ENCODE measurements at regions not wholly inside any gene's neighbourhood (a gene's known extent, or its start where the extent isn't known, plus 50 kb on each side); places are given as distances from the start of the nearest gene placed in this dataset.

DNA sequence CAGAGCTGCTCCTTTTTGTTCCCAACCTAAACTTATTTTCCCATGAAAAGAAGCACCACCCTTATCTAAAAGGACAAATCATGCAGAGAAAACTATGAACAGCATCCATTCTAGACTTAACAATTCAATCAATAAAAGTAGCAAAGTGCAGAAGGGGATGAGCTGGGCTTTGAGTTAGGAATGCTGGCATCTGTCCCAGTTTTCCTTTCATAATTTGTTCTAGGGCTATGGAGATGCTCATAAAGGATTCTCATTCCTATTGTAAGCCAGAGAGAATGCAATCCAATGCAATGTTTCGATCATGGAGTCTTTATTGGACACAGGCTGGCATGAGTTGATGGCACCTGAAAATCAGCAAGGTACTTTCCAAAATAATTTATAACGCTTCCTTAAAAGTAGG, 330.6 kb downstream of the VPS13C start:
- intact Hi-C loops (cut with micrococcal nuclease) (no loop called here), dilution Hi-C loops (cut with MboI; ENCODE audit: extremely low pct_ligation_motif_present, low sequenced_read_pairs) (no loop called here)
- CTCF ChIA-PET = no interaction called here
- no peaks in the 10 kb centered on the region for H3K9me3 ChIP-seq (replicated peaks; ENCODE audit: control insufficient read depth, insufficient read depth, low read length)
- TF ChIP-seq POLR2AphosphoS5 (IDR thresholded peaks at IDR 0.05; ENCODE audit: insufficient read depth, low read depth, low read length) (no peak), EZH2 (IDR thresholded peaks at IDR 0.05; ENCODE audit: borderline replicate concordance, low read depth, low read length, severe bottlenecking) (no peak), MYC (IDR thresholded peaks at IDR 0.05; ENCODE audit: low read depth, low read length) (no peak), JUN (IDR thresholded peaks at IDR 0.05; ENCODE audit: borderline replicate concordance, insufficient read depth, insufficient read length, low read depth) (no peak), POLR2A (IDR thresholded peaks at IDR 0.05; ENCODE audit: low read depth, low read length) (no peak), FOS (IDR thresholded peaks at IDR 0.05; ENCODE audit: borderline replicate concordance, insufficient read depth, low read length) (no peak), GATA2 (IDR thresholded peaks at IDR 0.05; ENCODE audit: insufficient read depth, insufficient read length, low read depth, low read length) (no peak)
- TF ChIP-seq, protein P1, sequence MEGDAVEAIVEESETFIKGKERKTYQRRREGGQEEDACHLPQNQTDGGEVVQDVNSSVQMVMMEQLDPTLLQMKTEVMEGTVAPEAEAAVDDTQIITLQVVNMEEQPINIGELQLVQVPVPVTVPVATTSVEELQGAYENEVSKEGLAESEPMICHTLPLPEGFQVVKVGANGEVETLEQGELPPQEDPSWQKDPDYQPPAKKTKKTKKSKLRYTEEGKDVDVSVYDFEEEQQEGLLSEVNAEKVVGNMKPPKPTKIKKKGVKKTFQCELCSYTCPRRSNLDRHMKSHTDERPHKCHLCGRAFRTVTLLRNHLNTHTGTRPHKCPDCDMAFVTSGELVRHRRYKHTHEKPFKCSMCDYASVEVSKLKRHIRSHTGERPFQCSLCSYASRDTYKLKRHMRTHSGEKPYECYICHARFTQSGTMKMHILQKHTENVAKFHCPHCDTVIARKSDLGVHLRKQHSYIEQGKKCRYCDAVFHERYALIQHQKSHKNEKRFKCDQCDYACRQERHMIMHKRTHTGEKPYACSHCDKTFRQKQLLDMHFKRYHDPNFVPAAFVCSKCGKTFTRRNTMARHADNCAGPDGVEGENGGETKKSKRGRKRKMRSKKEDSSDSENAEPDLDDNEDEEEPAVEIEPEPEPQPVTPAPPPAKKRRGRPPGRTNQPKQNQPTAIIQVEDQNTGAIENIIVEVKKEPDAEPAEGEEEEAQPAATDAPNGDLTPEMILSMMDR (IDR thresholded peaks at IDR 0.05; ENCODE audit: extremely low read depth in 1 of 2, insufficient read depth in 1 of 2, low read depth in 1 of 2, low read length in 2 of 2) = no peak
- TF ChIP-seq, protein P2, sequence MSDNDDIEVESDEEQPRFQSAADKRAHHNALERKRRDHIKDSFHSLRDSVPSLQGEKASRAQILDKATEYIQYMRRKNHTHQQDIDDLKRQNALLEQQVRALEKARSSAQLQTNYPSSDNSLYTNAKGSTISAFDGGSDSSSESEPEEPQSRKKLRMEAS (IDR thresholded peaks at IDR 0.05; ENCODE audit: insufficient read depth, insufficient read length) = no peak
- DNase-seq (ENCODE audit: low read depth, low spot score) (no peak), FAIRE-seq (no peak)
- H3K9me1 ChIP-seq (replicated peaks; ENCODE audit: control insufficient read depth, extremely low read depth, insufficient read depth, low read length) = no peaks in the 10 kb centered on the region
- H2AFZ ChIP-seq (ENCODE audit: low read depth, low read length) = no peak overlapping the region
- H3K4me3 ChIP-seq (replicated peaks in 1 of 3; ENCODE audit: insufficient read depth in 1 of 3, low read depth in 1 of 3, low read length in 3 of 3) = no peak overlapping the region
- no peaks in the 10 kb centered on the region for H3K79me2 ChIP-seq (ENCODE audit: control insufficient read depth, insufficient read depth, low read length)
- no peaks in the 10 kb centered on the region for H3K36me3 ChIP-seq (ENCODE audit: control insufficient read depth in 2 of 2, extremely low read depth in 1 of 2, insufficient read depth in 2 of 2, low read length in 2 of 2)
- H3K9ac ChIP-seq (replicated peaks; ENCODE audit: extremely low read depth, insufficient read depth, low read length) = no peak overlapping the region
- no peaks in the 10 kb centered on the region for H3K4me1 ChIP-seq (ENCODE audit: control insufficient read depth, extremely low read depth, insufficient read depth, low read length)
- H3K27me3 ChIP-seq (ENCODE audit: control insufficient read depth in 2 of 2, insufficient read depth in 2 of 2, low read length in 2 of 2) = no peaks in the 10 kb centered on the region
- POLR2A ChIA-PET = no interaction called here
- H3K4me2 ChIP-seq (ENCODE audit: insufficient read depth, low read length) = no peak overlapping the region
- no peaks in the 10 kb centered on the region for H4K20me1 ChIP-seq (replicated peaks; ENCODE audit: control insufficient read depth, extremely low read depth, insufficient read depth, low read length)
- no peak overlapping the region for H3K27ac ChIP-seq (ENCODE audit: insufficient read depth, low read depth, low read length)
- BruUV-seq (replicated peaks) = no TSS peak
